Gastroesophageal sphincter (tissue), 3 donors: ENCODE measurements at regions not wholly inside any gene's neighbourhood (a gene's known extent, or its start where the extent isn't known, plus 50 kb on each side); places are given as distances from the start of the nearest gene placed in this dataset.

Experiments
- POLR2A ChIP-seq, 2 donors: fragments of 450-650 bp; IDR thresholded peaks; one replicate each; pipeline ENCODE4 v1.6.1; 2017; ENCODE audit warnings: antibody characterized with exemption in 2 of 2, mild to moderate bottlenecking in 2 of 2, moderate library complexity in 1 of 2
- TF ChIP-seq, protein P1 (sequence below), 4 experiments: fragments of 200-600 bp in 2 of 4; fragments of 450-650 bp in 2 of 4; sonication (generic) in 1 of 4; IDR thresholded peaks; one replicate each; pipeline ENCODE4 v1.5.1; 2017 to 2019; ENCODE audit warnings: antibody characterized with exemption in 4 of 4, mild to moderate bottlenecking in 2 of 4, moderate library complexity in 2 of 4

DNA sequence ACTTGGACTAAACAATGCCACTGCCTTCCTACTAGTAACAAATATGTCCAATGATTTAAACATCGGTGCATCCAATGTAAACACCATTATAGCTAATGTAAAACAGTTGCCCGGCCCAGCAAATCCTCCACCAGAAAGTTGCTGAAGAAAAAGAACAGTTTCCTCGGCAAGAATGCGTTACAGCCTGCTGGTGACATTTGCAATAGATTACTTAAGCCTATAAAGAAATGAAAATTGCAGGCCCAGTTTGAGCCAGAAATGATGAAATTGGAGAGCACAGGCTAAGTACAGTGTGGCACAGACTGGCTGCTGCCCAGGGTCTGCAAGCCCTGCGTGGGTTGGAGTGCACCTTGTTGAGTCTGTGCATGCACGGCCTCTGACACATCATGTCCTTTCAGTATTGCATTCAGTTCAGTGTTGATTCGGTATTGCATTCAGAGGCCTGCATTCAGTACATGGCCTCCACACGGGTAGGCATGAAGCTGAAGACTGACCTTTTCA, 406.0 kb upstream of the KLF4 start:
- no peak for TF ChIP-seq POLR2A (IDR thresholded peaks at IDR 0.05)
- TF ChIP-seq, protein P1, sequence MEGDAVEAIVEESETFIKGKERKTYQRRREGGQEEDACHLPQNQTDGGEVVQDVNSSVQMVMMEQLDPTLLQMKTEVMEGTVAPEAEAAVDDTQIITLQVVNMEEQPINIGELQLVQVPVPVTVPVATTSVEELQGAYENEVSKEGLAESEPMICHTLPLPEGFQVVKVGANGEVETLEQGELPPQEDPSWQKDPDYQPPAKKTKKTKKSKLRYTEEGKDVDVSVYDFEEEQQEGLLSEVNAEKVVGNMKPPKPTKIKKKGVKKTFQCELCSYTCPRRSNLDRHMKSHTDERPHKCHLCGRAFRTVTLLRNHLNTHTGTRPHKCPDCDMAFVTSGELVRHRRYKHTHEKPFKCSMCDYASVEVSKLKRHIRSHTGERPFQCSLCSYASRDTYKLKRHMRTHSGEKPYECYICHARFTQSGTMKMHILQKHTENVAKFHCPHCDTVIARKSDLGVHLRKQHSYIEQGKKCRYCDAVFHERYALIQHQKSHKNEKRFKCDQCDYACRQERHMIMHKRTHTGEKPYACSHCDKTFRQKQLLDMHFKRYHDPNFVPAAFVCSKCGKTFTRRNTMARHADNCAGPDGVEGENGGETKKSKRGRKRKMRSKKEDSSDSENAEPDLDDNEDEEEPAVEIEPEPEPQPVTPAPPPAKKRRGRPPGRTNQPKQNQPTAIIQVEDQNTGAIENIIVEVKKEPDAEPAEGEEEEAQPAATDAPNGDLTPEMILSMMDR (IDR thresholded peaks at IDR 0.05), result no peak
